ENCODE measurements at regions not wholly inside any gene's neighbourhood (a gene's known extent, or its start where the extent isn't known, plus 50 kb on each side); places are given as distances from the start of the nearest gene placed in this dataset.

- TF ChIP-seq CTCF (IDR thresholded peaks at IDR 0.05), result no peak
- no peak for TF ChIP-seq EZH2phosphoT487 (IDR thresholded peaks at IDR 0.05)
Observed at GRCh38 chr1:234531151-234531635, 52.2 kb upstream of the TARBP1 start.
